Activated CD4-positive, alpha-beta T cell treated with anti-CD3 and anti-CD28 coated beads, Interleukin-2, amount 50 U/mL, for 48 hours (primary cell): ENCODE measurements at regions not wholly inside any gene's neighbourhood (a gene's known extent, or its start where the extent isn't known, plus 50 kb on each side); places are given as distances from the start of the nearest gene placed in this dataset.

Experiments
- DNase-seq, 2 experiments: peaks; one replicate each; pipeline ENCODE4 v3.0.0-alpha.2; 2020

GRCh38 chr16:26992666-26993349, 73.9 kb upstream of the C16orf82 start:
- no peak for DNase-seq

DNA sequence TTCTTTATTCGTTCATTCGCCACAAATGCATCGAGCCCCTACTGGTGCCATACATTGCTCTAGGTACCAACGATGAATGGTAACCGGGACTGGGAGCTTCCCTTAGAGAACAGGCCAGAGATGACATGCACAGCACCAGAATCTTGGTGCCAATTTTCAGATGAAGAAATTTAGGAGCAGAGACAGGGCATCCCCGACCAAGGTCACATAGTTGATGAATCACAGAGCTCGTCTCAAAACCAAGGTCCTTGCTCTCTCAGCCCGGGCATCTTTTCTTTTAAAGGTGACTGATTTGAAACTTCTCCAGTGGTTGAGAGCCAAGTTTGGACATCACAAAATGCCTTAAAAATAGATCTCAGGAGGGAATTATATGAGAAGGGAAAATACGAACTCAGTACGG, 73.2 kb upstream of the C16orf82 start:
- DNase-seq: no peak

- DNase-seq: no peak
Measured at GRCh38 chr16:26993963-26994362, 72.8 kb upstream of the C16orf82 start.

GRCh38 chr16:26995522-26995921, 71.2 kb upstream of the C16orf82 start:
- DNase-seq: no peak

- no peak for DNase-seq
Measured at GRCh38 chr16:27005386-27005785, 61.3 kb upstream of the C16orf82 start.
